B cell (primary cell): ENCODE measurements at regions not wholly inside any gene's neighbourhood (a gene's known extent, or its start where the extent isn't known, plus 50 kb on each side); places are given as distances from the start of the nearest gene placed in this dataset.

ENCODE experiments used
- ATAC-seq: fragments of 200-7000 bp; cut with Tn5 transposase; one replicate; pipeline ENCODE4 v1.10.0; 2021; ENCODE audit warnings: low read depth, mild to moderate bottlenecking, moderate number of reproducible peaks, moderate library complexity
- CTCF ChIA-PET: fragments of 350-600 bp; sonication (Branson Sonifier 250); formaldehyde crosslinking; loops from one replicate; lab custom pipeline; 2021; ENCODE audit warnings: antibody characterized with exemption, inconsistent platforms; lab: Charles Lee
- POLR2A ChIA-PET: fragments of 350-600 bp; sonication (Branson Sonifier 250); formaldehyde crosslinking; loops from one replicate; lab custom pipeline; 2021; ENCODE audit warnings: antibody characterized with exemption; lab: Charles Lee
- DNase-seq: peaks from one replicate; pipeline ENCODE4 v3.0.0; 2013
- H2AFZ ChIP-seq: 2 replicates; pipeline ENCODE4 v1.6.1; 2012; ENCODE audit warnings: mild to moderate bottlenecking, low read depth, low read length; ENCODE audit not compliant: insufficient read depth, poor library complexity, severe bottlenecking
- H3K27ac ChIP-seq, 2 donors: 1 replicate in 1 of 2; 2 replicates in 1 of 2; pipeline ENCODE4 v1.5.1; 2012 to 2013; ENCODE audit warnings: low read length in 2 of 2, mild to moderate bottlenecking in 2 of 2, moderate library complexity in 1 of 2
- H3K27me3 ChIP-seq, 4 experiments: fragments of 200-600 bp in 1 of 4; sonication (generic) in 1 of 4; replicated peaks in 1 of 4; 1 replicate in 2 of 4; 2 replicates in 2 of 4; pipeline versions ENCODE4 v1.6.1 to v1.7.0; 2013 to 2016; ENCODE audit warnings: low read length in 3 of 4, mild to moderate bottlenecking in 2 of 4, mixed read lengths in 1 of 4, moderate library complexity in 1 of 4; ENCODE audit not compliant: insufficient read depth in 4 of 4, control insufficient read depth in 3 of 4; ENCODE audit errors: control extremely low read depth in 1 of 4
- H3K36me3 ChIP-seq, 2 experiments: replicated peaks in 1 of 2; 1 replicate in 1 of 2; 2 replicates in 1 of 2; pipeline versions ENCODE4 v1.6.1 to v1.7.1; 2013; ENCODE audit warnings: low read length in 1 of 2; ENCODE audit not compliant: insufficient read depth in 2 of 2, control insufficient read depth in 1 of 2; ENCODE audit errors: control extremely low read depth in 1 of 2, extremely low read depth in 1 of 2
- H3K4me1 ChIP-seq, 2 donors: fragments of 200-600 bp in 1 of 2; sonication (generic) in 1 of 2; 1 replicate in 1 of 2; 2 replicates in 1 of 2; pipeline versions ENCODE4 v1.5.1 to v1.6.1; 2013 to 2017; ENCODE audit warnings: low read length in 2 of 2; ENCODE audit not compliant: control insufficient read depth in 2 of 2, insufficient read depth in 2 of 2
- H3K4me2 ChIP-seq: replicated peaks from 2 replicates; pipeline ENCODE3; 2012; ENCODE audit warnings: mild to moderate bottlenecking, low read depth, low read length; ENCODE audit not compliant: poor library complexity, severe bottlenecking
- H3K4me3 ChIP-seq, 5 experiments: fragments of 200-600 bp in 1 of 5; sonication (generic) in 1 of 5; 1 replicate in 3 of 5; 2 replicates in 2 of 5; pipeline versions ENCODE4 v1.5.1 to v1.7.0; 2011 to 2016; ENCODE audit warnings: low read length in 4 of 5, mild to moderate bottlenecking in 4 of 5, low read depth in 2 of 5, control low read depth in 1 of 5, moderate library complexity in 1 of 5; ENCODE audit not compliant: insufficient read depth in 1 of 5; ENCODE audit errors: control extremely low read depth in 1 of 5, extremely low read depth in 1 of 5
- H3K79me2 ChIP-seq: fragments of 200-600 bp; sonication (generic); one replicate; pipeline ENCODE4 v1.6.0; 2016; ENCODE audit warnings: low read length; ENCODE audit not compliant: control insufficient read depth, insufficient read depth
- H3K9ac ChIP-seq: fragments of 200-600 bp; sonication (generic); 2 replicates; pipeline ENCODE4 v1.6.1; 2017; ENCODE audit warnings: mild to moderate bottlenecking, low read length, moderate library complexity
- H3K9me3 ChIP-seq, 3 donors: one replicate each; pipeline versions ENCODE4 v1.6.1 to v1.7.1; 2013; ENCODE audit warnings: low read length in 2 of 3; ENCODE audit not compliant: control insufficient read depth in 2 of 3, insufficient read depth in 1 of 3; ENCODE audit errors: control extremely low read depth in 1 of 3
- H4K20me1 ChIP-seq: 2 replicates; pipeline ENCODE4 v1.6.0; 2012; ENCODE audit warnings: mild to moderate bottlenecking, low read length; ENCODE audit not compliant: insufficient read depth, control insufficient read depth, poor library complexity, severe bottlenecking
- H3K27ac Mint-ChIP-seq: one replicate; pipeline ENCODE4 v1.8.0; 2021; ENCODE audit warnings: mixed read lengths
- H3K27me3 Mint-ChIP-seq: one replicate; pipeline ENCODE4 v1.8.0; 2021; ENCODE audit warnings: mixed read lengths
- H3K4me1 Mint-ChIP-seq: one replicate; pipeline ENCODE4 v1.8.0; 2021; ENCODE audit warnings: mixed read lengths
- H3K4me3 Mint-ChIP-seq: one replicate; pipeline ENCODE4 v1.8.0; 2021; ENCODE audit warnings: mixed read lengths
- H3K9me3 Mint-ChIP-seq: one replicate; pipeline ENCODE4 v1.8.0; 2022; ENCODE audit warnings: mixed read lengths; ENCODE audit not compliant: insufficient read depth
- CTCF ChIP-seq: fragments of 200-600 bp; IDR thresholded peaks from one replicate; pipeline ENCODE4 v1.8.0; 2022; ENCODE audit warnings: antibody characterized with exemption, mild to moderate bottlenecking
- EZH2 ChIP-seq: IDR thresholded peaks from 2 replicates; pipeline ENCODE4 v1.6.1; 2012; ENCODE audit warnings: borderline replicate concordance, low read depth, mild to moderate bottlenecking, moderate library complexity, low read length; ENCODE audit not compliant: insufficient read depth, poor library complexity, severe bottlenecking
- WGBS: methylation state at CpG from one replicate; pipeline ENCODE4 v1.1.5; 2013; ENCODE audit warnings: missing lambda C conversion rate; ENCODE audit not compliant: insufficient coverage; 5-methylcytosine and 5-hydroxymethylcytosine counted together
- intact Hi-C: fragments of 100-400 bp; cut with micrococcal nuclease; formaldehyde crosslinking; loops from one replicate; pipeline ENCODE4 v1.10.0; 2022

- POLR2A ChIA-PET = no interaction called here
- no peaks in the 10 kb centered on the region for H3K4me1 Mint-ChIP-seq
- H3K27ac ChIP-seq = no peak overlapping the region
- no CpG with 5 or more reads among the region's 1 CpG for WGBS
- peaks cover 0 to 2% (median 0%) of the 10 kb centered on the region in 3 donors for H3K9me3 ChIP-seq
- TF ChIP-seq EZH2 (no peak), CTCF (no peak)
- no peak overlapping the region for H2AFZ ChIP-seq
- no peaks in the 10 kb centered on the region for H4K20me1 ChIP-seq
- H3K27me3 Mint-ChIP-seq = no peaks in the 10 kb centered on the region
- H3K27me3 ChIP-seq = no peaks in the 10 kb centered on the region
- no peak for ATAC-seq
- H3K4me3 Mint-ChIP-seq = no peak overlapping the region
- no peak overlapping the region for H3K4me3 ChIP-seq
- intact Hi-C loops = no loop called here
- H3K4me1 ChIP-seq = no peaks in the 10 kb centered on the region
- CTCF ChIA-PET = no interaction called here
- no peaks in the 10 kb centered on the region for H3K36me3 ChIP-seq
- H3K79me2 ChIP-seq = no peaks in the 10 kb centered on the region
- H3K9ac ChIP-seq = no peak overlapping the region
- no peak overlapping the region for H3K4me2 ChIP-seq
- no peaks in the 10 kb centered on the region for H3K9me3 Mint-ChIP-seq
- no peak for DNase-seq
- H3K27ac Mint-ChIP-seq = no peak overlapping the region
Observed at GRCh38 chr1:164443166-164443565, 115.8 kb upstream of the PBX1 start.

GRCh38 chr1:164443836-164444235, 115.1 kb upstream of the PBX1 start:
- Histone ChIP-seq H2AFZ (no peak overlapping the region), H3K9me3 (peaks cover 0 to 7% (median 0%) of the 10 kb centered on the region in 3 donors), H4K20me1 (no peaks in the 10 kb centered on the region), H3K79me2 (no peaks in the 10 kb centered on the region), H3K27ac (no peak overlapping the region), H3K4me3 (no peak overlapping the region), H3K27me3 (no peaks in the 10 kb centered on the region), H3K4me1 (no peaks in the 10 kb centered on the region), H3K4me2 (no peak overlapping the region), H3K9ac (no peak overlapping the region), H3K36me3 (no peaks in the 10 kb centered on the region)
- ChIA-PET POLR2A (no interaction called here), CTCF (no interaction called here)
- no peaks in the 10 kb centered on the region for H3K4me1 Mint-ChIP-seq
- TF ChIP-seq CTCF (no peak), EZH2 (no peak)
- intact Hi-C loops = no loop called here
- H3K27ac Mint-ChIP-seq = no peak overlapping the region
- no CpG with 5 or more reads among the region's 1 CpG for WGBS
- ATAC-seq (no peak), DNase-seq (no peak)
- H3K4me3 Mint-ChIP-seq = no peak overlapping the region
- no peaks in the 10 kb centered on the region for H3K9me3 Mint-ChIP-seq
- no peaks in the 10 kb centered on the region for H3K27me3 Mint-ChIP-seq
